ENCODE measurements at regions not wholly inside any gene's neighbourhood (a gene's known extent, or its start where the extent isn't known, plus 50 kb on each side); places are given as distances from the start of the nearest gene placed in this dataset.
A peak's percentile ranks its signal among the peaks of the same experiment; 100 is the strongest.

DNA sequence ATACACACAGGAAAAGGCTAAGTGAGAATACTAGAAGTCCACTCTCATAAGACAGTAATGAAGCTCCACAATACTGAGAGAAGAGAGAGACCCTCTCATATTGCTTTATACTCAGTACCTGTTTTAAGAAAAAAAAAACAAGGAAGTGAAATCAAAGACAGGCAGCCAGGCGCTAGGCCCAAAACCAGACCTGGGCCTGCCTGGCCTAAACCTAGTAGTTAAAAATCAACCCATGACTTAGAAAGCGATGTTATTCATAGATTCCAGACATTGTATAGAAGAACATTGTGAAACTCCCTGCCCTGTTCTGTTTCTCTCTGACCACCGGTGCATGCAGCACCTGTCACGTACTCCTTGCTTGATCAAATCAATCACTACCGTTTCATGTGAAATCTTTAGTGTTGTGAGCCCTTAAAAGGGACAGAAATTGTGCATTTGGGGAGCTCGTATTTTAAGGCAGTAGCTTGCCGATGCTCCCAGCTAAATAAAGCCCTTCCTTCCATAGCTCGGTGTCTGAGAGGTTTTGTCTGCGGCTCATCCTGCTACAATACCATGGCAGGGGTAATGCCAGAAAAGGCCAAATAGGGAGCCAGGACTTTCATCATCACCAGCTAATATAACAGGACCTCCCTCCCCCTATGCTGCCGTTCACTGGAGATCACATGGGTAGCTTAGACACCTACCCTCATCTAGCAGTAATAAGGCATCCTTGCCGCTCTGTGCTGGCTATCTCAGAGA lies 1294.1 kb downstream of the NSUN3 start:
- peak overlapping the region; percentile 11 for H3K27ac ChIP-seq
- no peaks in the 10 kb centered on the region for H3K9me3 ChIP-seq (ENCODE audit: low read depth)
- no peaks in the 10 kb centered on the region for H3K9me2 ChIP-seq (replicated peaks; ENCODE audit: insufficient read depth)
- DNase-seq (ENCODE audit: low spot score), result no peak
- H3K27me3 ChIP-seq, result no peaks in the 10 kb centered on the region
- no peaks in the 10 kb centered on the region for H3K36me3 ChIP-seq (replicated peaks; ENCODE audit: insufficient read depth, low read depth)
- TF ChIP-seq EZH2 (IDR thresholded peaks at IDR 0.05; ENCODE audit: borderline replicate concordance) (no peak), EZH2phosphoT487 (IDR thresholded peaks at IDR 0.05; ENCODE audit: low read depth, severe bottlenecking, unreplicated experiment) (no peak)
- TF ChIP-seq, protein P1, sequence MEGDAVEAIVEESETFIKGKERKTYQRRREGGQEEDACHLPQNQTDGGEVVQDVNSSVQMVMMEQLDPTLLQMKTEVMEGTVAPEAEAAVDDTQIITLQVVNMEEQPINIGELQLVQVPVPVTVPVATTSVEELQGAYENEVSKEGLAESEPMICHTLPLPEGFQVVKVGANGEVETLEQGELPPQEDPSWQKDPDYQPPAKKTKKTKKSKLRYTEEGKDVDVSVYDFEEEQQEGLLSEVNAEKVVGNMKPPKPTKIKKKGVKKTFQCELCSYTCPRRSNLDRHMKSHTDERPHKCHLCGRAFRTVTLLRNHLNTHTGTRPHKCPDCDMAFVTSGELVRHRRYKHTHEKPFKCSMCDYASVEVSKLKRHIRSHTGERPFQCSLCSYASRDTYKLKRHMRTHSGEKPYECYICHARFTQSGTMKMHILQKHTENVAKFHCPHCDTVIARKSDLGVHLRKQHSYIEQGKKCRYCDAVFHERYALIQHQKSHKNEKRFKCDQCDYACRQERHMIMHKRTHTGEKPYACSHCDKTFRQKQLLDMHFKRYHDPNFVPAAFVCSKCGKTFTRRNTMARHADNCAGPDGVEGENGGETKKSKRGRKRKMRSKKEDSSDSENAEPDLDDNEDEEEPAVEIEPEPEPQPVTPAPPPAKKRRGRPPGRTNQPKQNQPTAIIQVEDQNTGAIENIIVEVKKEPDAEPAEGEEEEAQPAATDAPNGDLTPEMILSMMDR (IDR thresholded peaks at IDR 0.05; ENCODE audit: poor library complexity), result no peak
- no peaks in the 10 kb centered on the region for H4K20me1 ChIP-seq (ENCODE audit: insufficient read depth, poor library complexity, severe bottlenecking)
- no peak overlapping the region for H3K4me2 ChIP-seq
- no peaks in the 10 kb centered on the region for H3K79me2 ChIP-seq
- 88% methylated on average over 11 of the region's 11 CpGs for WGBS (ENCODE audit: low lambda C conversion rate, missing lambda C conversion rate)
- no peaks in the 10 kb centered on the region for H3K4me1 ChIP-seq (ENCODE audit: insufficient read depth)
- no peak overlapping the region for H3K4me3 ChIP-seq
- H2AFZ ChIP-seq, result peak overlapping the region; percentile 5

DNA sequence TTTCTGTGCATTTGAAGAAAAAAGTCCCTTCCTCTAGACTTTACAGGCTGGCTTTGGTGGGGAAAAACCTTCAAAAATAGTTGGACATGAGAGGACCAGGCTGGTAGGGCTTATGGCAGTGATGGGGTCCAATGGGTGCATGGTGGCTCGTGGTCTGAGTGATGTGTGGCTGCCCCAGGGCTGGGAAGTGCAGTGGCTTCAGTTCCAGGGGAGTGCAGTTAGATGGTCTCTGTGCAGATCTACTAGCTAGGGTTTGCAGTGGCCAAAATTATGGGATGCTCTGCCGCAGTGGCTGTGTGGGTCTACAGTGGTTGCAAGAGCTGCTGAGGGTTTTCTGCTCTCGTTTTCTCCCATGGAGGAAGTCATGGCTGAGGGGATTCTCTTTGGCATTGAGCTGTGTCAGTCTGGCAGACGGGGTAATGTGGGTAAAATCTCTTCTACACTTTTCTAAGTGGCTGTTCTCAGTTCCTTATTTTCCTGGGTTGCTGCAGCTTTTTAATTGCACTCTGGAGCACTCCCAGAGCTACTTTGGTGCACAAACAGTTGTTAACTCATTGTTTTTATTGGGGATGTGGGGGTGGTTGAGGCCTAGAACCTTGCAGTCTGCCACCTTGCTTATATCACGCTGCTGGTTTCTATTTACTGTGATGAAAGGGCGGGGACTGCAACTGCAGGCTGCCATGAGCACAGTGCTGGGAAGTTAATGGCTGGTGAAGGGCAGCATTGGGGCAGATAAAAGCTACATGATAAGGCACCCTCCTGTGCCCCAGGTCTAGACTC lies 1324.6 kb downstream of the NSUN3 start:
- TF ChIP-seq, protein P1 (IDR thresholded peaks at IDR 0.05; ENCODE audit: poor library complexity), result no peak
- TF ChIP-seq EZH2phosphoT487 (IDR thresholded peaks at IDR 0.05; ENCODE audit: low read depth, severe bottlenecking, unreplicated experiment), result no peak
- TF ChIP-seq EZH2 (IDR thresholded peaks at IDR 0.05; ENCODE audit: borderline replicate concordance), result no peak
- no peaks in the 10 kb centered on the region for H3K9me3 ChIP-seq (ENCODE audit: low read depth)
- no peak overlapping the region for H3K4me2 ChIP-seq
- no peaks in the 10 kb centered on the region for H3K36me3 ChIP-seq (replicated peaks; ENCODE audit: insufficient read depth, low read depth)
- no peaks in the 10 kb centered on the region for H3K4me1 ChIP-seq (ENCODE audit: insufficient read depth)
- H3K9me2 ChIP-seq (replicated peaks; ENCODE audit: insufficient read depth), result no peaks in the 10 kb centered on the region
- no peak overlapping the region for H3K27ac ChIP-seq
- H2AFZ ChIP-seq, result no peak overlapping the region
- 91% methylated on average over 6 of the region's 6 CpGs for WGBS (ENCODE audit: low lambda C conversion rate, missing lambda C conversion rate)
- H3K79me2 ChIP-seq, result no peaks in the 10 kb centered on the region
- H3K4me3 ChIP-seq, result no peak overlapping the region
- no peak for DNase-seq (ENCODE audit: low spot score)
- H3K27me3 ChIP-seq, result no peaks in the 10 kb centered on the region
- no peaks in the 10 kb centered on the region for H4K20me1 ChIP-seq (ENCODE audit: insufficient read depth, poor library complexity, severe bottlenecking)

GRCh38 chr3:95389725-95390313 lies 1327.0 kb downstream of the NSUN3 start:
- WGBS (ENCODE audit: low lambda C conversion rate, missing lambda C conversion rate), result 78% methylated on average over 3 of the region's 3 CpGs
- H3K9me2 ChIP-seq (replicated peaks; ENCODE audit: insufficient read depth), result no peaks in the 10 kb centered on the region
- no peak overlapping the region for H2AFZ ChIP-seq
- no peak for DNase-seq (ENCODE audit: low spot score)
- H3K4me1 ChIP-seq (ENCODE audit: insufficient read depth), result no peaks in the 10 kb centered on the region
- TF ChIP-seq, protein P1 (IDR thresholded peaks at IDR 0.05; ENCODE audit: poor library complexity), result no peak
- no peak for TF ChIP-seq EZH2 (IDR thresholded peaks at IDR 0.05; ENCODE audit: borderline replicate concordance)
- TF ChIP-seq EZH2phosphoT487 (IDR thresholded peaks at IDR 0.05; ENCODE audit: low read depth, severe bottlenecking, unreplicated experiment), result no peak
- no peak overlapping the region for H3K27ac ChIP-seq
- H3K36me3 ChIP-seq (replicated peaks; ENCODE audit: insufficient read depth, low read depth), result no peaks in the 10 kb centered on the region
- no peaks in the 10 kb centered on the region for H3K79me2 ChIP-seq
- H3K4me2 ChIP-seq, result no peak overlapping the region
- H4K20me1 ChIP-seq (ENCODE audit: insufficient read depth, poor library complexity, severe bottlenecking), result no peaks in the 10 kb centered on the region
- H3K9me3 ChIP-seq (ENCODE audit: low read depth), result no peaks in the 10 kb centered on the region
- H3K27me3 ChIP-seq, result no peaks in the 10 kb centered on the region
- no peak overlapping the region for H3K4me3 ChIP-seq
